ENCODE measurements at regions not wholly inside any gene's neighbourhood (a gene's known extent, or its start where the extent isn't known, plus 50 kb on each side); places are given as distances from the start of the nearest gene placed in this dataset.
A peak's percentile ranks its signal among the peaks of the same experiment; 100 is the strongest.

DNA sequence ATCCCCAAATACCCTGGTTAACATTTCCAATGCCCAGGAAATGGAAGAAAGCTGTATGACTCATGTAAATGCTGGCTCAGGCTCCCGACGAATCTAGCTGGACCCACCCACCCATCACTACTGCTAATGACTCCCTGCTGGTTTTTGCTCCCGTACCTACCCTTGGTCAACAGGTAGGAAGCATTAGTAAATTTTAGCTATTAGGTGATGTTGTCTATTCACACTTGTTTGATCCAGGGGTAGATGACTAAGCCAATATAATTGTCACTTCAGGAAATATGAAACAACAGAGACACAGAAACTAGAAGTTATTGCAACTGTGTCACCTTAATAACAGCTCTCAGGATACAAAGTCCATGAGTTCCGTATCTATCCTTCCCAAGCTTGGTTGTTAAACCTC is 94.4 kb upstream of the BEND6 start:
- no peaks in the 10 kb centered on the region for H3K9me3 ChIP-seq
- TF ChIP-seq, protein P1, sequence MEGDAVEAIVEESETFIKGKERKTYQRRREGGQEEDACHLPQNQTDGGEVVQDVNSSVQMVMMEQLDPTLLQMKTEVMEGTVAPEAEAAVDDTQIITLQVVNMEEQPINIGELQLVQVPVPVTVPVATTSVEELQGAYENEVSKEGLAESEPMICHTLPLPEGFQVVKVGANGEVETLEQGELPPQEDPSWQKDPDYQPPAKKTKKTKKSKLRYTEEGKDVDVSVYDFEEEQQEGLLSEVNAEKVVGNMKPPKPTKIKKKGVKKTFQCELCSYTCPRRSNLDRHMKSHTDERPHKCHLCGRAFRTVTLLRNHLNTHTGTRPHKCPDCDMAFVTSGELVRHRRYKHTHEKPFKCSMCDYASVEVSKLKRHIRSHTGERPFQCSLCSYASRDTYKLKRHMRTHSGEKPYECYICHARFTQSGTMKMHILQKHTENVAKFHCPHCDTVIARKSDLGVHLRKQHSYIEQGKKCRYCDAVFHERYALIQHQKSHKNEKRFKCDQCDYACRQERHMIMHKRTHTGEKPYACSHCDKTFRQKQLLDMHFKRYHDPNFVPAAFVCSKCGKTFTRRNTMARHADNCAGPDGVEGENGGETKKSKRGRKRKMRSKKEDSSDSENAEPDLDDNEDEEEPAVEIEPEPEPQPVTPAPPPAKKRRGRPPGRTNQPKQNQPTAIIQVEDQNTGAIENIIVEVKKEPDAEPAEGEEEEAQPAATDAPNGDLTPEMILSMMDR (IDR thresholded peaks at IDR 0.05): no peak
- TF ChIP-seq POLR2A (IDR thresholded peaks at IDR 0.05) (no peak), EP300 (IDR thresholded peaks at IDR 0.05) (no peak), POLR2AphosphoS5 (IDR thresholded peaks at IDR 0.05) (no peak)
- H3K4me3 ChIP-seq: no peak overlapping the region
- no peaks in the 10 kb centered on the region for H3K27me3 ChIP-seq
- H3K36me3 ChIP-seq: no peaks in the 10 kb centered on the region
- peaks cover 0 to 24% (median 0%) of the 10 kb centered on the region in 3 donors for H3K4me1 ChIP-seq
- H3K27ac ChIP-seq: no peak overlapping the region
- no peak for ATAC-seq
- 57 to 65% methylated on average over 4 of the region's 4 CpGs for WGBS, 2 donors (ENCODE audit: low coverage in 1 of 2)

DNA sequence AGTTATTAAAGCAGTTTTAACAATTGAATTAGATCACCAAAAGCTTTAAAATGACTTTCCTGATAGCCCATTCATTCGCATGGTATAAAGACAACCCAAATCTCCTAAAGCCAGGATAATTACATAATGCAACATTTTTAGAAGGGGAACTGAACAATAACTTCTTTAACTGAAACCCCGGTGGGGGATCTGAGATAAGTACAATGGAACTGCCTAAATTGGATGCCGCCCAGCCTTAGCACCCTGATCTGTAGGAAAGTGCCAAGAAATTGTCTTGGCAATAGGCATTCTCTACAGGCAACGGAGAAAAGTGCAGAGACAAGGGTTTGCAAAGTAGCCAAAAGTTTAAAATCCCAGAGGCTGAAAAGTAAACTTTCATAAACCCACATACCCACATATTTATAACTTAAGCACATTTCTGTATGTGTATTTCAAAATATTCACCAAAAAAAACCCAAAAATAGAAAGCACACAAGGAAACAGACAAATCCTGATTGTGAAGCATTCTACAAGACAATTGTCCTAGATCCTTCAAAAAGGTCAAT is 98.8 kb upstream of the BEND6 start:
- Histone ChIP-seq H3K27ac (no peak overlapping the region), H3K4me1 (peaks cover 0 to 14% (median 0%) of the 10 kb centered on the region in 3 donors), H3K9me3 (no peaks in the 10 kb centered on the region), H3K36me3 (no peaks in the 10 kb centered on the region), H3K27me3 (no peaks in the 10 kb centered on the region), H3K4me3 (no peak overlapping the region)
- no peak for ATAC-seq
- no peak for TF ChIP-seq POLR2A (IDR thresholded peaks at IDR 0.05)
- TF ChIP-seq, protein P1 (IDR thresholded peaks at IDR 0.05): no peak
- TF ChIP-seq EP300 (IDR thresholded peaks at IDR 0.05): no peak
- no peak for TF ChIP-seq POLR2AphosphoS5 (IDR thresholded peaks at IDR 0.05)
- WGBS, 2 donors (ENCODE audit: low coverage in 1 of 2): 29 to 39% methylated on average over 3 to 4 of the region's 4 CpGs

DNA sequence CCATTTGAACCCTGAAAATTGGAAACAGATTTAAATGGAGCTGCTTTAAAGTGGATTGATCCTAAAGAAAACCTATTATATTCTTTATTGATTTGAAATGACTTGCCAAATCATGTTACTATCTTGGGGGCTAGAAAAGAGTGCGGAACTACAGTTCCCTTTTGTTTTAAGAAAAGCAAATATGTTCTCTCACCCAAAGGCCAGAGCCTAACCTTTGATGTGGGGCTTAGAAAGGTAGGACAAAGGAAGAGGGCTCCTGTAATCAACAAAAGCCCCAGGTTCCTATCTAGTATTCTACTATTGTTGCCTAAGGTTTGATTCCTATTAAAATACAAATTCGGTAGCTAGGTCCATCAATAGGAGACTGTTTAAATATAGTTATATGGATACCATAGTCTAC is 100.8 kb upstream of the BEND6 start:
- peaks cover 0 to 32% (median 0%) of the 10 kb centered on the region in 3 donors for H3K4me1 ChIP-seq
- no peaks in the 10 kb centered on the region for H3K36me3 ChIP-seq
- no peak overlapping the region for H3K27ac ChIP-seq
- TF ChIP-seq POLR2A (IDR thresholded peaks at IDR 0.05) (no peak), POLR2AphosphoS5 (IDR thresholded peaks at IDR 0.05) (no peak), EP300 (IDR thresholded peaks at IDR 0.05) (no peak)
- TF ChIP-seq, protein P1 (IDR thresholded peaks at IDR 0.05): no peak
- H3K27me3 ChIP-seq: no peaks in the 10 kb centered on the region
- ATAC-seq: no peak
- H3K9me3 ChIP-seq: no peaks in the 10 kb centered on the region
- WGBS, 2 donors (ENCODE audit: low coverage in 1 of 2): 97 to 100% methylated on average over 2 of the region's 2 CpGs
- H3K4me3 ChIP-seq: no peak overlapping the region

DNA sequence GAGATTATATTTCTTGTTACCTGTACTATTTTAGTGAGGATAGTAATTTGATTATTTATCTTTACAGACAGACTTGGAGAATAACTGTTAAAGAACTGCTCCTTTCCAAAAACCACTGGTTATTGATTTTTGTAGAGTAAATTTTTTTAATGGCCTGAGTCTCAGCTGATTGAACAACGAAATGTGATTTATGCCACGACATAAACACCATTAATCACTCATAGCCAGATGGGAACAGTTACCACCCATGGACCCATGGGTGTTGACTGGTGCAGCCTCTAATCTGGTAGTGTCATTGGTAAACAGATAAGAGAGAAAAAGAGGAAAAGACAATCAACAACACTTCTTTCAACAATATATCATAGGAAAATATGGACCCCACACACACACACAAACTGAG is 101.4 kb upstream of the BEND6 start:
- H3K9me3 ChIP-seq: no peaks in the 10 kb centered on the region
- peaks cover 0 to 32% (median 0%) of the 10 kb centered on the region in 3 donors for H3K4me1 ChIP-seq
- H3K27me3 ChIP-seq: no peaks in the 10 kb centered on the region
- ATAC-seq: no peak
- no peak for TF ChIP-seq POLR2AphosphoS5 (IDR thresholded peaks at IDR 0.05)
- no peak for TF ChIP-seq POLR2A (IDR thresholded peaks at IDR 0.05)
- no peak for TF ChIP-seq EP300 (IDR thresholded peaks at IDR 0.05)
- TF ChIP-seq, protein P1 (IDR thresholded peaks at IDR 0.05): no peak
- 43 to 80% methylated on average over 2 of the region's 2 CpGs for WGBS, 2 donors (ENCODE audit: low coverage in 1 of 2)
- no peaks in the 10 kb centered on the region for H3K36me3 ChIP-seq
- no peak overlapping the region for H3K4me3 ChIP-seq
- H3K27ac ChIP-seq: no peak overlapping the region

DNA sequence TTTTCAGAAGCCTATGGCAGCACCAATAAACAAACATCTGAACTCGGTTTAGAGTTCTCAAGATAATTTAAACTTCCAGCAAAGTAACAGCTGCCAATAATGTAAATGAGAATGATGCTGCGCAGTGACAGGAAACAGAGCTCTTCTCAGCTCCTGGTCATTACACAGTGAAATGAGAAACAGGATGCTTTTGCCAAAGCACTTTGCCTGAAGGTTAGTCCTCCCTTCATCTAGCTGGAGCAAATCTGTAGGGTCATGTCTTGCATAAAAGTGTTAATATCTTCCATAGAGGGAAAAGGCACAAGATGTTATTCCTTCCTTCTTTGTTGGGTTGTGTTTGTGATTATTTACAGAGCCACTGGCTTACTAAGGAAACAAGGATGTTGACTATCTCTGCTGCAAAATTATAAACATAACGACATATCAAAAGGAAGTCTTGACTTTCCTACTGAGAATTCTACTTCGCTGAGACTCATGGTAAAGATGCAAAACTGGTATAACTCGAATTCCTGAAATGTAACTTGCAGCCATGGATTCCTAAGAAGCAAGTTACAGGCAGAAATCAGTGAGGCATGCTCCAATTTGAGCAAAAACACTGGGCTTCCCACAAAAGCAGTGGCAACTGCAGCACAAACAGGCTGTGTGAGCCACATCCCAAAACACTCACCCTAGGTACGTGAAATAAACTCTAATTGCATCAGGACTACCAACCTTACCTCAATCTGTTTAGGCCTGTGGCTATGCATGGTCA is 102.5 kb upstream of the BEND6 start:
- Histone ChIP-seq H3K27ac (peak overlapping the region in 3 of 4 donors; percentile 3 to 71 (median 42)), H3K9me3 (no peaks in the 10 kb centered on the region), H3K27me3 (no peaks in the 10 kb centered on the region), H3K4me3 (peak overlapping the region in 1 of 2 donors; percentile 54), H3K36me3 (no peaks in the 10 kb centered on the region), H3K4me1 (peaks cover 0 to 32% (median 0%) of the 10 kb centered on the region in 3 donors)
- ATAC-seq: no peak
- 55 to 58% methylated on average over 6 of the region's 6 CpGs for WGBS, 2 donors (ENCODE audit: low coverage in 1 of 2)
- TF ChIP-seq POLR2A (IDR thresholded peaks at IDR 0.05): no peak
